BJ (cell line): ENCODE measurements at regions not wholly inside any gene's neighbourhood (a gene's known extent, or its start where the extent isn't known, plus 50 kb on each side); places are given as distances from the start of the nearest gene placed in this dataset.

Experiments
- CTCF ChIA-PET: fragments of 350-600 bp; formaldehyde crosslinking; extraction: SDS; loops from one replicate; lab custom pipeline; 2021; ENCODE audit warnings: antibody characterized with exemption, inconsistent platforms; lab: Yijun Ruan, JAX
- POLR2A ChIA-PET: fragments of 300-600 bp; sonication (Branson Sonifier 250); formaldehyde crosslinking; extraction: SDS; loops from one replicate; lab custom pipeline; 2021; ENCODE audit warnings: antibody characterized with exemption; lab: Charles Lee
- DNase-seq: peaks from one replicate; pipeline ENCODE4 v3.0.0-alpha.2; 2011; ENCODE audit warnings: low read depth
- H3K27me3 ChIP-seq: 2 replicates; pipeline ENCODE4 v1.6.0; 2011; ENCODE audit warnings: low read length; ENCODE audit not compliant: control insufficient read depth, insufficient read depth
- H3K36me3 ChIP-seq: 2 replicates; pipeline ENCODE4 v1.5.1; 2011; ENCODE audit warnings: low read length; ENCODE audit not compliant: control insufficient read depth, insufficient read depth
- H3K4me3 ChIP-seq: 2 replicates; pipeline ENCODE4 v1.5.1; 2011; ENCODE audit warnings: low read depth, mild to moderate bottlenecking, control low read depth, low read length
- TF ChIP-seq, protein P1 (sequence below): IDR thresholded peaks from 2 replicates; pipeline ENCODE4 v1.5.1; 2011; ENCODE audit warnings: low read depth, mild to moderate bottlenecking, control low read depth, inconsistent platforms, low read length, moderate library complexity; ENCODE audit not compliant: insufficient read depth

DNA sequence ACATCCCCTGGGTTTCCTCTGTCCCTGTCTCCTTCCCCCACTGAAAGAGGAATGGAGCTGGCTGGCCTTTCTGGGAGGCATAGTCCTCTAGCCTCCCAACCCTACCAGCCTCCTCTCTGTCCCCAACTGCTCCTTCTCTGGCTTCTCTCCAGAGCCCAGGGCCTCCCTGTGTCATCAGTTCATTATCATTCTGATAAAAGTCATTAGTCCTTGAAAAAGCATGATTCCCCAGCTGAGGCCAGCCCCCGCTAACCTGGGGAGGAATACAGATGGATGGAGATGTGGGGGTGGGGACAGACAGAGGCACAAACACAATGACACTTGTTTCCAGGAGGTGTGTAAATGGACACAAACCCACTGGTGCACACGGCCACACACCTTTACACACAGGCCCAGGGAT, 73.6 kb upstream of the HSPA9 start:
- Histone ChIP-seq H3K27me3 (peaks cover 9% of the 10 kb centered on the region), H3K36me3 (no peaks in the 10 kb centered on the region), H3K4me3 (no peak overlapping the region)
- DNase-seq = no peak
- TF ChIP-seq, protein P1, sequence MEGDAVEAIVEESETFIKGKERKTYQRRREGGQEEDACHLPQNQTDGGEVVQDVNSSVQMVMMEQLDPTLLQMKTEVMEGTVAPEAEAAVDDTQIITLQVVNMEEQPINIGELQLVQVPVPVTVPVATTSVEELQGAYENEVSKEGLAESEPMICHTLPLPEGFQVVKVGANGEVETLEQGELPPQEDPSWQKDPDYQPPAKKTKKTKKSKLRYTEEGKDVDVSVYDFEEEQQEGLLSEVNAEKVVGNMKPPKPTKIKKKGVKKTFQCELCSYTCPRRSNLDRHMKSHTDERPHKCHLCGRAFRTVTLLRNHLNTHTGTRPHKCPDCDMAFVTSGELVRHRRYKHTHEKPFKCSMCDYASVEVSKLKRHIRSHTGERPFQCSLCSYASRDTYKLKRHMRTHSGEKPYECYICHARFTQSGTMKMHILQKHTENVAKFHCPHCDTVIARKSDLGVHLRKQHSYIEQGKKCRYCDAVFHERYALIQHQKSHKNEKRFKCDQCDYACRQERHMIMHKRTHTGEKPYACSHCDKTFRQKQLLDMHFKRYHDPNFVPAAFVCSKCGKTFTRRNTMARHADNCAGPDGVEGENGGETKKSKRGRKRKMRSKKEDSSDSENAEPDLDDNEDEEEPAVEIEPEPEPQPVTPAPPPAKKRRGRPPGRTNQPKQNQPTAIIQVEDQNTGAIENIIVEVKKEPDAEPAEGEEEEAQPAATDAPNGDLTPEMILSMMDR = no peak
- ChIA-PET POLR2A (no interaction called here), CTCF (interaction anchor here (0.9 to 2.2 kb wide), 4 partner anchors 8 to 614 kb away, joined by 3 to 8 read pairs (median 4); no protein-coding TSS in a partner anchor)

DNA sequence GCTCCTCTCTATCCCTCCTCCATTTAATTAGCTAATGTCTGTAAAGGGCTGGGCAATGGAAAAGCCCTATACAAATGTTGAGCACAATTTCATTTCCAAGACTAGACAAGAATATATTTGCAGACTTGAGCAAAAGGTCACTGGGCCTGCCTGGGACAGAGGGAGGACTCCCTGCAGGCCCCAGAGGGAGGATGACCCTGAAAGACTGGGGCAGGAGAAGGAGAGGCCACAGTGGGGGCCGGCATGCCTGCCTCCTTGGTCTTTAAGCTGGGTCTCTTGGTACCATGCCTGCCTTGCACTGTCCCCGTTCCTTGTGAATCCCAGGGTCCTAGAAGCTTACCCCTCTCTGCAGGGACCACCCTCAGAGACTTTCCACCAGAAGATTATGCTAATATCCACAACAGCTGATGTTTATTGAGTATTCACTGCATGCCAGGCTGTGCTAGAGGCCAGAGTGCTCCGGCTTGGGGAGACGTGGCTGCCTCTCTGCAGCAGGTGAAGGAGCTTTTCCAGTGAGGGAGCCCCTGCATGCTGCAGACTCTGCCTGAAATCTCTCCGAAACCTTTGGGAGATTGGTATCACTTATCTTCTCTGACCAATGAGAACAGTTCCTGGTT, 72.7 kb upstream of the HSPA9 start:
- DNase-seq = no peak
- ChIA-PET CTCF (interaction anchor here (1.0 to 2.2 kb wide), 3 partner anchors 11 to 614 kb away, joined by 3 to 8 read pairs (median 7); no protein-coding TSS in a partner anchor), POLR2A (no interaction called here)
- Histone ChIP-seq H3K36me3 (no peaks in the 10 kb centered on the region), H3K4me3 (no peak overlapping the region), H3K27me3 (peaks cover 9% of the 10 kb centered on the region)
- TF ChIP-seq, protein P1 = no peak

GRCh38 chr5:138647261-138647788, 72.1 kb upstream of the HSPA9 start:
- Histone ChIP-seq H3K36me3 (no peaks in the 10 kb centered on the region), H3K27me3 (peaks cover 9% of the 10 kb centered on the region), H3K4me3 (no peak overlapping the region)
- no peak for DNase-seq
- ChIA-PET POLR2A (no interaction called here), CTCF (interaction anchor here (2.2 kb wide), 2 partner anchors 10 to 615 kb away, joined by 7 to 8 read pairs; no protein-coding TSS in a partner anchor)
- TF ChIP-seq, protein P1 = no peak

DNA sequence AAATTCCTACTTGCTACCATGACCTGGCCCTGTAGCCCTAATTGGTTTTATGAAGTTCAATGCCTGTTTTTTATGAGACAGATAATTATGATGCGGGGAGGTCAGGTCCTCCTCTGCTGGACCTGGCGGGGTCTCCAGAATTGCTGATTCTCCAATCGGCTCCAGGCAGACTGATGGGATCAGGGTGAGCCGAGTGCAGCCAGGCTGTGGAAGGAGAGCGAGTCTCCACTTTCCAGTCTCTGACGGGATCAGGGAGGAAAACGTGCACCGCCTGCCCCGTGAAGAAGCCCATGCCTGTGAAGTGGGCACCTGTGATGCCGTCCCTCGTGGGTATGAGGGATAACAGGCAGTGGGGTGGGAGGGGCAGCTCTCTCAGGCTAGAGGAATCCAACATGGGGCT, 71.5 kb upstream of the HSPA9 start:
- Histone ChIP-seq H3K4me3 (no peak overlapping the region), H3K36me3 (no peaks in the 10 kb centered on the region), H3K27me3 (peaks cover 8% of the 10 kb centered on the region)
- no peak for DNase-seq
- ChIA-PET POLR2A (no interaction called here), CTCF (interaction anchor here (1.7 to 2.2 kb wide), 3 partner anchors 8 to 615 kb away, joined by 3 to 8 read pairs (median 7); no protein-coding TSS in a partner anchor)
- TF ChIP-seq, protein P1 = no peak

DNA sequence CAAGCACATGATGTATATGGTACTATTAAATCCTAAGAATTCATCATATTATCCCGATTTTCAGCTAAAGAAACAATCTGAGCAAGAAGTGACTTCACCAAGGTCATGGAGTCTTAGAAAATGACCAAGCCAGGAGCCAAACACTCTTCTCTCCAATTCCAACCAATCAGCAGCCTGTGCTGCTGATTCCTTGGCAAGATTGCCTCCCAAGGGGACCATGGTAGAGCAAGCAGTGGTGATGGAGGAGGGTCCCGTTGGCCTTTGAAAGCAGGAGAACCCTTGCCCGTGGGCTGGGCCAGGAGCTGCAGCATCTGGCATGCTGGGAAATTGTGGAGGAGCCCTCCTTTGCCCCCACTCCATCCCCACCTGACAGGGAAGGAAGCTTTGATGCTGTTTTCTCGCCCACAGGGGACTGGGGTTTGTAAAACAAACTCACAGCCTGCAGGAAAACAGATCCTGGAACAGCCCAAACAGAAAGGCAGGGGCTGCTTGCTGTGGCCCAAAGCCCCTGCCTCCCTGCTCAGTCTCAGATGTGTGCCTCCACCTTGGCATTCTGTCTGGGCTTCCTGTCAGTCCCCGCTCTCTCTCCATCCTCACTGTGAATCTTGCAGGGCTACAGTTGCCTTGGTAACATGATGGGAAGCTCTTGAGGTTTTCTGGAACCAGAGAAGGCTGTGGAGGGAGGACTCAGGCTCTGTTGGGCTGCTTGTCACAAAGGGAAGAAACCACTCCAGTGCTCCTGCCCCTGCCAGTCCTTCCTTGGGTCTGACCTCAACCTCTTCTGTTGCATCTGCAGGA, 70.8 kb upstream of the HSPA9 start:
- no peak overlapping the region for H3K4me3 ChIP-seq
- TF ChIP-seq, protein P1 = no peak
- POLR2A ChIA-PET = no interaction called here
- CTCF ChIA-PET = interaction anchor here (1.7 to 2.2 kb wide), 2 partner anchors 9 kb away, joined by 3 to 7 read pairs; no protein-coding TSS in a partner anchor
- no peaks in the 10 kb centered on the region for H3K36me3 ChIP-seq
- H3K27me3 ChIP-seq = peaks cover 6% of the 10 kb centered on the region
- no peak for DNase-seq
